SH-SY5Y (cell line): ENCODE measurements at regions not wholly inside any gene's neighbourhood (a gene's known extent, or its start where the extent isn't known, plus 50 kb on each side); places are given as distances from the start of the nearest gene placed in this dataset.

ENCODE experiments used
- GATA2 ChIP-seq: IDR thresholded peaks from 2 replicates; pipeline ENCODE4 v1.6.1; 2011; ENCODE audit warnings: mild to moderate bottlenecking, low read depth, low read length
- GATA3 ChIP-seq: IDR thresholded peaks from 2 replicates; pipeline ENCODE4 v1.6.1; 2011; ENCODE audit warnings: low read depth, mild to moderate bottlenecking, low read length, moderate library complexity

- TF ChIP-seq GATA2 (no peak), GATA3 (no peak)
Measured at GRCh38 chr20:7274870-7275269, 507.4 kb downstream of the BMP2 start.
